ENCODE measurements at regions not wholly inside any gene's neighbourhood (a gene's known extent, or its start where the extent isn't known, plus 50 kb on each side); places are given as distances from the start of the nearest gene placed in this dataset.

DNA sequence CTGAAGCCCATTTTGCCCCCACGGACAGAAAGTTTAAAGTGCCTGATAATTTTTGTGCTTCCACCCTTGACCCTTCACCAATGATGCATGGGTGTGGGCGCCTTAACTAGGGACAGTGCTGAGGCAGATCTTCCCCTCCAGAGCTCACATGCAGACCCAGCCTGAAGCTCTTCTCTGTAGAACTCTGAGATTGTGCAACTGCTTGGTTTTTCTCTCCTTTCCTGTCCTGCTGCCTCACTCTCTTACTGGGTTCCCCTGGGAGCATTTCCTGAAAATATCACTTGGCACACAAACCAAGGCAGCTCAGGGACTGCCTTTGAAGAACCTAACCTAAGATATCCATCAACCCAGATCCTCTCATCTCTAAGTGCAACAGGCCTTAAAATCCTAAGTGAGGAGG lies 220.3 kb upstream of the STT3B start:
- TF ChIP-seq, protein P1, sequence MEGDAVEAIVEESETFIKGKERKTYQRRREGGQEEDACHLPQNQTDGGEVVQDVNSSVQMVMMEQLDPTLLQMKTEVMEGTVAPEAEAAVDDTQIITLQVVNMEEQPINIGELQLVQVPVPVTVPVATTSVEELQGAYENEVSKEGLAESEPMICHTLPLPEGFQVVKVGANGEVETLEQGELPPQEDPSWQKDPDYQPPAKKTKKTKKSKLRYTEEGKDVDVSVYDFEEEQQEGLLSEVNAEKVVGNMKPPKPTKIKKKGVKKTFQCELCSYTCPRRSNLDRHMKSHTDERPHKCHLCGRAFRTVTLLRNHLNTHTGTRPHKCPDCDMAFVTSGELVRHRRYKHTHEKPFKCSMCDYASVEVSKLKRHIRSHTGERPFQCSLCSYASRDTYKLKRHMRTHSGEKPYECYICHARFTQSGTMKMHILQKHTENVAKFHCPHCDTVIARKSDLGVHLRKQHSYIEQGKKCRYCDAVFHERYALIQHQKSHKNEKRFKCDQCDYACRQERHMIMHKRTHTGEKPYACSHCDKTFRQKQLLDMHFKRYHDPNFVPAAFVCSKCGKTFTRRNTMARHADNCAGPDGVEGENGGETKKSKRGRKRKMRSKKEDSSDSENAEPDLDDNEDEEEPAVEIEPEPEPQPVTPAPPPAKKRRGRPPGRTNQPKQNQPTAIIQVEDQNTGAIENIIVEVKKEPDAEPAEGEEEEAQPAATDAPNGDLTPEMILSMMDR (conservative IDR thresholded peaks at IDR 0.05; ENCODE audit: low read depth, low read length) = no peak

DNA sequence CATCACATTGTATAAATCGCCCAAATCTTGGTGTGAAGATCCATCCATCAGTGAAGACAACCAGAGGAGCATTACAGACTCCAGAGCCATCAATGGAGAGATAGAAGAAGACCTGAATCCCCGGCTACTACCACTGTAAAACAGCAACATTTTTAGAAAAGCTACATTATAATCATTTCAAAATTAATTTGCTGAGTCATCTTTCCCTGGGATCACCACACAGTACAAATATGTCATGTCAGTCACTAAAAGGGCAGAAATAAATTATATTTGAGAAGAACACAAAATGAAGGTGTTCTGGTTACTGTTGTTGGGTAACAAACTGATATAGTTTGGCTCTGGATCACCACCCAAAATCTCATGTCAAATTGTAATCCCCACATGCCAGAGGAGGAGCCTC lies 218.5 kb upstream of the STT3B start:
- Histone ChIP-seq H2AFZ (ENCODE audit: low read depth) (no peak overlapping the region), H3K36me3 (ENCODE audit: insufficient read depth) (no peaks in the 10 kb centered on the region), H3K79me2 (ENCODE audit: insufficient read depth, low read depth) (no peaks in the 10 kb centered on the region), H3K4me2 (no peak overlapping the region), H3K4me1 (ENCODE audit: low read depth, poor library complexity, severe bottlenecking) (no peaks in the 10 kb centered on the region), H3K9ac (no peak overlapping the region), H3K27ac (no peak overlapping the region), H3K4me3 (IDR thresholded peaks at IDR 0.05; ENCODE audit: insufficient read depth, low read depth, low read length) (no peak overlapping the region), H4K20me1 (ENCODE audit: insufficient read depth) (no peaks in the 10 kb centered on the region), H3K27me3 (ENCODE audit: insufficient read depth, low read depth) (no peaks in the 10 kb centered on the region)
- TF ChIP-seq, protein P1 (conservative IDR thresholded peaks at IDR 0.05; ENCODE audit: low read depth, low read length) = no peak

More for the DNA sequence above, 220.3 kb upstream of the STT3B start:
- Histone ChIP-seq H3K36me3 (ENCODE audit: insufficient read depth) (no peaks in the 10 kb centered on the region), H4K20me1 (ENCODE audit: insufficient read depth) (no peaks in the 10 kb centered on the region), H2AFZ (ENCODE audit: low read depth) (no peak overlapping the region), H3K4me3 (IDR thresholded peaks at IDR 0.05; ENCODE audit: insufficient read depth, low read depth, low read length) (no peak overlapping the region), H3K27me3 (ENCODE audit: insufficient read depth, low read depth) (no peaks in the 10 kb centered on the region), H3K4me1 (ENCODE audit: low read depth, poor library complexity, severe bottlenecking) (no peaks in the 10 kb centered on the region), H3K9ac (no peak overlapping the region), H3K4me2 (no peak overlapping the region), H3K79me2 (ENCODE audit: insufficient read depth, low read depth) (no peaks in the 10 kb centered on the region), H3K27ac (no peak overlapping the region)

DNA sequence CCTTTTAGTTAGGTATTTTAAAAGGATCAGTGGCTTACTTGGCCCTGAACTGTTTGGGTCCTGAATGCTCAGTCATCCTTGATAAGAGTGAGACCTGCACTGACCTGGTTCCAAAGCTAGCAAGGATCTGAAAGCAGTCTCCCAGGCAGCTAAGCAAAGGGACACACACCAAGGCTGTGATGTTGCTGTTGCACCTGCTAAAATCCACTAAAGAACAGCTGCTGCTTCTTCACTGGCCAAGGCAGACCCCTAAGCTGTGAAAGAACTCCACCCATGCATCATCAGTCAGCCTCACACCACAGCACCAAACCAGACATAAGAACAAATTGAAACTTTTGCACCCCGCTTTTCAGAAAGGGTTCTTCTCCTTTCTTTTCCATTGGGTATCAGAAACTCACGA lies 213.4 kb upstream of the STT3B start:
- Histone ChIP-seq H3K4me3 (IDR thresholded peaks at IDR 0.05; ENCODE audit: insufficient read depth, low read depth, low read length) (no peak overlapping the region), H3K9ac (no peak overlapping the region), H3K27me3 (ENCODE audit: insufficient read depth, low read depth) (no peaks in the 10 kb centered on the region), H4K20me1 (ENCODE audit: insufficient read depth) (no peaks in the 10 kb centered on the region), H3K36me3 (ENCODE audit: insufficient read depth) (no peaks in the 10 kb centered on the region), H3K27ac (no peak overlapping the region), H3K4me2 (no peak overlapping the region), H3K4me1 (ENCODE audit: low read depth, poor library complexity, severe bottlenecking) (no peaks in the 10 kb centered on the region), H2AFZ (ENCODE audit: low read depth) (no peak overlapping the region), H3K79me2 (ENCODE audit: insufficient read depth, low read depth) (no peaks in the 10 kb centered on the region)
- TF ChIP-seq, protein P1 (conservative IDR thresholded peaks at IDR 0.05; ENCODE audit: low read depth, low read length) = no peak

DNA sequence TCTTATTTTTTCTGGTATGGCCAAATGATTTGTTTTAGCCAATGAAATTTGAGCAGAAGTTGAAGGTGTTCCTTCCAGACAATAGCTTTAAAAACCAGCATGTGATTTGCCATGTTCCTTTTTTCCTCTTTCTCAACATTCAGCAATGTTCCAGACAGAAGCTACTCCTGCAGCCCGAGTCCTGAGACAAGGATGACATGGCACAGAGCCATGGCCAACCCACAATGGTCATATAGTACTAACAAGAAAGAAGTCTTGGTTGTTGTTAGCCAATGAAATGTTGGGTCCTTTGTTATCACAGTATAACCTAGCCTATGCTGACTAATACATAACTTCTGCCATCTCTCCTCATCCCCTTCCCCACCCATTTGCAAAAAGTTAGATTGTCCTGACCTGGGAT lies 211.1 kb upstream of the STT3B start:
- Histone ChIP-seq H3K27ac (no peak overlapping the region), H3K79me2 (ENCODE audit: insufficient read depth, low read depth) (no peaks in the 10 kb centered on the region), H2AFZ (ENCODE audit: low read depth) (no peak overlapping the region), H3K9ac (no peak overlapping the region), H3K4me3 (IDR thresholded peaks at IDR 0.05; ENCODE audit: insufficient read depth, low read depth, low read length) (no peak overlapping the region), H3K4me2 (no peak overlapping the region), H3K36me3 (ENCODE audit: insufficient read depth) (no peaks in the 10 kb centered on the region), H4K20me1 (ENCODE audit: insufficient read depth) (no peaks in the 10 kb centered on the region), H3K4me1 (ENCODE audit: low read depth, poor library complexity, severe bottlenecking) (no peaks in the 10 kb centered on the region), H3K27me3 (ENCODE audit: insufficient read depth, low read depth) (no peaks in the 10 kb centered on the region)
- TF ChIP-seq, protein P1 (conservative IDR thresholded peaks at IDR 0.05; ENCODE audit: low read depth, low read length) = no peak
